H9 (cell line): ENCODE measurements at regions not wholly inside any gene's neighbourhood (a gene's known extent, or its start where the extent isn't known, plus 50 kb on each side); places are given as distances from the start of the nearest gene placed in this dataset.

Experiments
- DNase-seq: peaks from one replicate; pipeline ENCODE4 v3.0.0-alpha.2; 2017
- H2AFZ ChIP-seq: one replicate; pipeline ENCODE4 v1.6.1; 2013; ENCODE audit warnings: mild to moderate bottlenecking, low read length, control low read depth, moderate library complexity
- H2AK5ac ChIP-seq: 2 replicates; pipeline ENCODE4 v1.6.1; 2013; ENCODE audit warnings: low read length, control low read depth, mixed read lengths; ENCODE audit not compliant: insufficient read length
- H2BK120ac ChIP-seq: one replicate; pipeline ENCODE4 v1.6.1; 2013; ENCODE audit warnings: low read depth, mild to moderate bottlenecking, low read length, control low read depth, inconsistent platforms; ENCODE audit not compliant: poor library complexity, severe bottlenecking
- H2BK12ac ChIP-seq: 2 replicates; pipeline ENCODE4 v1.6.1; 2013; ENCODE audit warnings: low read length, control low read depth, mixed read lengths, low read depth; ENCODE audit not compliant: insufficient read length
- H2BK15ac ChIP-seq: 2 replicates; pipeline ENCODE4 v1.6.1; 2013; ENCODE audit warnings: low read depth, low read length, control low read depth
- H2BK20ac ChIP-seq: one replicate; pipeline ENCODE4 v1.6.1; 2013; ENCODE audit warnings: low read depth, mild to moderate bottlenecking, low read length, control low read depth, inconsistent platforms; ENCODE audit not compliant: poor library complexity, severe bottlenecking
- H2BK5ac ChIP-seq: 2 replicates; pipeline ENCODE4 v1.6.1; 2013; ENCODE audit warnings: low read length, control low read depth, mixed read lengths; ENCODE audit not compliant: insufficient read length
- H3K14ac ChIP-seq: 2 replicates; pipeline ENCODE4 v1.6.1; 2013; ENCODE audit warnings: low read length, control low read depth; ENCODE audit not compliant: insufficient read depth
- H3K18ac ChIP-seq: 2 replicates; pipeline ENCODE4 v1.6.1; 2013; ENCODE audit warnings: low read depth, mild to moderate bottlenecking, mixed read lengths, low read length, control low read depth; ENCODE audit not compliant: insufficient read length
- H3K23ac ChIP-seq: 2 replicates; pipeline ENCODE4 v1.6.1; 2013; ENCODE audit warnings: low read length, control low read depth, mixed read lengths, low read depth; ENCODE audit not compliant: insufficient read length
- H3K23me2 ChIP-seq: 2 replicates; pipeline ENCODE4 v1.6.1; 2013; ENCODE audit warnings: low read depth, mild to moderate bottlenecking, mixed read lengths, low read length, control low read depth; ENCODE audit not compliant: insufficient read length, poor library complexity, severe bottlenecking
- H3K27ac ChIP-seq: 2 replicates; pipeline ENCODE4 v1.5.1; 2013; ENCODE audit warnings: low read length, control low read depth, mixed read lengths, low read depth; ENCODE audit not compliant: insufficient read length
- H3K27me3 ChIP-seq: 2 replicates; pipeline ENCODE4 v1.6.1; 2013; ENCODE audit warnings: low read length, control low read depth, inconsistent platforms; ENCODE audit not compliant: insufficient read depth
- H3K4ac ChIP-seq: 2 replicates; pipeline ENCODE4 v1.6.1; 2013; ENCODE audit warnings: low read depth, mild to moderate bottlenecking, control low read depth, inconsistent platforms, low read length, moderate library complexity
- H3K4me1 ChIP-seq: 2 replicates; pipeline ENCODE4 v1.6.1; 2013; ENCODE audit warnings: low read length, control low read depth, inconsistent platforms; ENCODE audit not compliant: insufficient read depth
- H3K4me2 ChIP-seq: 2 replicates; pipeline ENCODE4 v1.6.1; 2013; ENCODE audit warnings: low read length, control low read depth, mixed read lengths; ENCODE audit not compliant: insufficient read length, insufficient read depth
- H3K56ac ChIP-seq: 2 replicates; pipeline ENCODE4 v1.6.1; 2013; ENCODE audit warnings: low read depth, mild to moderate bottlenecking, mixed read lengths, low read length, control low read depth; ENCODE audit not compliant: insufficient read length
- H3K79me1 ChIP-seq: 2 replicates; pipeline ENCODE4 v1.6.1; 2013; ENCODE audit warnings: low read depth, mild to moderate bottlenecking, moderate library complexity, low read length, control low read depth, inconsistent platforms; ENCODE audit not compliant: insufficient read depth, poor library complexity, severe bottlenecking
- H3K79me2 ChIP-seq: 2 replicates; pipeline ENCODE4 v1.6.1; 2013; ENCODE audit warnings: low read length, control low read depth, inconsistent platforms; ENCODE audit not compliant: insufficient read depth
- H3K9ac ChIP-seq: 2 replicates; pipeline ENCODE4 v1.6.1; 2013; ENCODE audit warnings: low read length, control low read depth, mixed read lengths; ENCODE audit not compliant: insufficient read length; ENCODE audit errors: extremely low read depth
- H3K9me3 ChIP-seq: one replicate; pipeline ENCODE4 v1.6.1; 2013; ENCODE audit warnings: low read depth, low read length, inconsistent platforms; ENCODE audit not compliant: control insufficient read depth
- H3T11ph ChIP-seq: one replicate; pipeline ENCODE4 v1.6.1; 2013; ENCODE audit warnings: mild to moderate bottlenecking, low read length, control low read depth, inconsistent platforms
- H4K20me1 ChIP-seq: one replicate; pipeline ENCODE4 v1.6.1; 2013; ENCODE audit not compliant: control insufficient read depth, insufficient read length, insufficient read depth
- H4K5ac ChIP-seq: 2 replicates; pipeline ENCODE4 v1.6.1; 2013; ENCODE audit warnings: low read depth, mild to moderate bottlenecking, mixed read lengths, low read length, control low read depth; ENCODE audit not compliant: insufficient read length
- H4K8ac ChIP-seq: replicated peaks from 2 replicates; pipeline ENCODE4 v1.6.1; 2013; ENCODE audit warnings: low read length, control low read depth, mixed read lengths, low read depth; ENCODE audit not compliant: insufficient read length
- H4K91ac ChIP-seq: 2 replicates; pipeline ENCODE4 v1.6.1; 2013; ENCODE audit warnings: low read depth, mild to moderate bottlenecking, moderate library complexity, mixed read lengths, low read length, control low read depth; ENCODE audit not compliant: insufficient read length
- H3K27ac Mint-ChIP-seq, 3 experiments: 2 replicates in 2 of 3; 3 replicates in 1 of 3; pipeline ENCODE4 v1.8.0; 2020 to 2021; ENCODE audit warnings: mixed read lengths in 3 of 3, mild to moderate bottlenecking in 1 of 3, moderate library complexity in 1 of 3
- H3K27me3 Mint-ChIP-seq: 2 replicates; pipeline ENCODE4 v1.8.0; 2021; ENCODE audit warnings: low read depth, mild to moderate bottlenecking, moderate library complexity, mixed read lengths
- H3K36me3 Mint-ChIP-seq, 3 experiments: 2 replicates in 2 of 3; 3 replicates in 1 of 3; pipeline ENCODE4 v1.8.0; 2020 to 2021; ENCODE audit warnings: low read depth in 3 of 3, mixed read lengths in 3 of 3; ENCODE audit not compliant: insufficient read depth in 1 of 3
- H3K4me1 Mint-ChIP-seq, 2 experiments: 2 replicates each; pipeline ENCODE4 v1.8.0; 2020; ENCODE audit warnings: mixed read lengths in 2 of 2
- H3K4me3 Mint-ChIP-seq, 2 experiments: 2 replicates in 1 of 2; 3 replicates in 1 of 2; pipeline ENCODE4 v1.8.0; 2020 to 2021; ENCODE audit warnings: mild to moderate bottlenecking in 2 of 2, mixed read lengths in 2 of 2, moderate library complexity in 1 of 2
- H3K9me3 Mint-ChIP-seq, 2 experiments: 2 replicates in 1 of 2; 3 replicates in 1 of 2; pipeline ENCODE4 v1.8.0; 2020; ENCODE audit warnings: mild to moderate bottlenecking in 2 of 2, mixed read lengths in 2 of 2, moderate library complexity in 1 of 2
- WGBS: extraction: QIAGEN DNeasy Blood & Tissue Kit; methylation state at CpG from one replicate; pipeline ENCODE4 v1.1.7; 2013; ENCODE audit warnings: missing lambda C conversion rate, low lambda C conversion rate, mixed read lengths; ENCODE audit not compliant: insufficient read length; ENCODE audit errors: extremely low coverage; 5-methylcytosine and 5-hydroxymethylcytosine counted together
- TF ChIP-seq, protein P1 (sequence below): fragments of 200-600 bp; sonication (generic); conservative IDR thresholded peaks from 3 replicates; pipeline ENCODE4 v1.8.0; 2021; ENCODE audit warnings: antibody characterized with exemption, mild to moderate bottlenecking

DNA sequence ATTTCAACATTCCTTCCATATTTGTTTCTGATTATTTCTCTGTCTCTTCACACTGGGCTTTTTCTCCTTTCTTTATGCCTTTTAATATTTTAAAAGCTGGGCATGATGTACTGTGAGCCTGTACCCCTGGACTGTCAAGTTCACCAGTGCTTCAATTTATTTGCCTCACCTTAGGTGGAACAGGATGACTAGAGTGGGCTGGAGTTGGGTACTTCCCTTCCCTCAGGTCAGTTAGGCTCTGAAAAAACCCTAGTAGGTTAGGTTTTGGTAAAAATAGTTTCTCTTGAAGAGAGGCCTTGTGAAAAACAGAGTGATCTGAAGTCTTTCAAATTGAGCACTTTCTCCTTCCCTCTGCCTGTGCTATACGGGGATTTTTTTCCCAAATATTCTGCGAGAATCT lies 163.0 kb upstream of the LYPLAL1 start:
- Histone ChIP-seq H3K23me2 (no peaks in the 10 kb centered on the region), H3T11ph (no peak overlapping the region), H2BK15ac (no peak overlapping the region), H4K20me1 (no peaks in the 10 kb centered on the region), H2AFZ (no peak overlapping the region), H2BK120ac (no peak overlapping the region), H3K9me3 (no peaks in the 10 kb centered on the region), H3K56ac (no peak overlapping the region), H4K5ac (no peak overlapping the region), H3K79me1 (no peaks in the 10 kb centered on the region), H2BK5ac (no peak overlapping the region), H4K8ac (no peak overlapping the region), H3K27me3 (no peaks in the 10 kb centered on the region), H3K4ac (no peak overlapping the region), H2AK5ac (no peak overlapping the region), H3K9ac (no peak overlapping the region), H2BK12ac (no peak overlapping the region), H3K14ac (no peak overlapping the region), H3K18ac (no peak overlapping the region), H3K79me2 (no peaks in the 10 kb centered on the region), H4K91ac (no peak overlapping the region), H3K4me2 (no peak overlapping the region), H2BK20ac (no peak overlapping the region), H3K23ac (no peak overlapping the region), H3K27ac (no peak overlapping the region), H3K4me1 (no peaks in the 10 kb centered on the region)
- no CpG with 5 or more reads among the region's 2 CpGs for WGBS
- DNase-seq, result no peak
- TF ChIP-seq, protein P1, sequence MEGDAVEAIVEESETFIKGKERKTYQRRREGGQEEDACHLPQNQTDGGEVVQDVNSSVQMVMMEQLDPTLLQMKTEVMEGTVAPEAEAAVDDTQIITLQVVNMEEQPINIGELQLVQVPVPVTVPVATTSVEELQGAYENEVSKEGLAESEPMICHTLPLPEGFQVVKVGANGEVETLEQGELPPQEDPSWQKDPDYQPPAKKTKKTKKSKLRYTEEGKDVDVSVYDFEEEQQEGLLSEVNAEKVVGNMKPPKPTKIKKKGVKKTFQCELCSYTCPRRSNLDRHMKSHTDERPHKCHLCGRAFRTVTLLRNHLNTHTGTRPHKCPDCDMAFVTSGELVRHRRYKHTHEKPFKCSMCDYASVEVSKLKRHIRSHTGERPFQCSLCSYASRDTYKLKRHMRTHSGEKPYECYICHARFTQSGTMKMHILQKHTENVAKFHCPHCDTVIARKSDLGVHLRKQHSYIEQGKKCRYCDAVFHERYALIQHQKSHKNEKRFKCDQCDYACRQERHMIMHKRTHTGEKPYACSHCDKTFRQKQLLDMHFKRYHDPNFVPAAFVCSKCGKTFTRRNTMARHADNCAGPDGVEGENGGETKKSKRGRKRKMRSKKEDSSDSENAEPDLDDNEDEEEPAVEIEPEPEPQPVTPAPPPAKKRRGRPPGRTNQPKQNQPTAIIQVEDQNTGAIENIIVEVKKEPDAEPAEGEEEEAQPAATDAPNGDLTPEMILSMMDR, result no peak
- Mint-ChIP-seq H3K4me3 (no peak overlapping the region), H3K27ac (no peak overlapping the region; a peak in 1 of 7 replicates), H3K36me3 (no peaks in the 10 kb centered on the region), H3K4me1 (no peaks in the 10 kb centered on the region), H3K27me3 (no peaks in the 10 kb centered on the region), H3K9me3 (no peaks in the 10 kb centered on the region; a peak in 1 of 5 replicates)
